Fibroblast of lung (primary cell): ENCODE measurements at regions not wholly inside any gene's neighbourhood (a gene's known extent, or its start where the extent isn't known, plus 50 kb on each side); places are given as distances from the start of the nearest gene placed in this dataset.

Experiments used
- DNase-seq, 2 donors: peaks; one replicate each; pipeline versions ENCODE4 v3.0.0 to v3.0.0-alpha.2; 2010; ENCODE audit warnings: low read depth in 2 of 2
- H2AFZ ChIP-seq: 2 replicates; pipeline ENCODE4 v1.5.1; 2012; ENCODE audit warnings: low read length, control low read depth, inconsistent platforms
- H3K27ac ChIP-seq: 2 replicates; pipeline ENCODE4 v1.5.1; 2011; ENCODE audit warnings: low read length, control low read depth; ENCODE audit not compliant: insufficient read depth
- H3K27me3 ChIP-seq: 2 replicates; pipeline ENCODE4 v1.5.1; 2011; ENCODE audit warnings: mild to moderate bottlenecking, low read length; ENCODE audit not compliant: control insufficient read depth, insufficient read depth
- H3K36me3 ChIP-seq: 2 replicates; pipeline ENCODE4 v1.5.1; 2011; ENCODE audit warnings: low read length; ENCODE audit not compliant: control insufficient read depth, insufficient read depth
- H3K4me1 ChIP-seq: 2 replicates; pipeline ENCODE4 v1.5.1; 2011; ENCODE audit warnings: low read length; ENCODE audit not compliant: control insufficient read depth, insufficient read depth; ENCODE audit errors: extremely low read depth
- H3K4me2 ChIP-seq: 2 replicates; pipeline ENCODE4 v1.5.1; 2011; ENCODE audit warnings: low read length, control low read depth; ENCODE audit not compliant: insufficient read depth; ENCODE audit errors: extremely low read depth
- H3K4me3 ChIP-seq, 4 experiments: fragments of 200-600 bp in 1 of 4; sonication (generic) in 1 of 4; replicated peaks in 1 of 4; 2 replicates each; pipeline ENCODE4 v1.5.1; 2011 to 2016; ENCODE audit warnings: low read length in 4 of 4, low read depth in 3 of 4, mild to moderate bottlenecking in 3 of 4, control low read depth in 2 of 4, inconsistent platforms in 1 of 4, mixed read lengths in 1 of 4; ENCODE audit not compliant: insufficient read depth in 1 of 4; ENCODE audit errors: control extremely low read depth in 1 of 4
- H3K79me2 ChIP-seq: 2 replicates; pipeline ENCODE4 v1.5.1; 2012; ENCODE audit warnings: mild to moderate bottlenecking, low read length, inconsistent platforms; ENCODE audit not compliant: control insufficient read depth, insufficient read depth
- H3K9ac ChIP-seq: 2 replicates; pipeline ENCODE4 v1.5.1; 2011; ENCODE audit warnings: mild to moderate bottlenecking, low read length, control low read depth; ENCODE audit not compliant: insufficient read depth
- H3K9me3 ChIP-seq: 2 replicates; pipeline ENCODE4 v1.5.1; 2012; ENCODE audit warnings: low read depth, low read length; ENCODE audit not compliant: control insufficient read depth, insufficient read depth
- H4K20me1 ChIP-seq: 2 replicates; pipeline ENCODE4 v1.5.1; 2011; ENCODE audit warnings: low read length; ENCODE audit not compliant: control insufficient read depth, insufficient read depth; ENCODE audit errors: extremely low read depth
- EZH2 ChIP-seq: IDR thresholded peaks from 2 replicates; pipeline ENCODE4 v1.5.1; 2012; ENCODE audit warnings: low read length, control low read depth, mild to moderate bottlenecking; ENCODE audit errors: missing control alignments
- TF ChIP-seq, protein P1 (sequence below), 2 donors: IDR thresholded peaks in 1 of 2; conservative IDR thresholded peaks in 1 of 2; 1 replicate in 1 of 2; 2 replicates in 1 of 2; pipeline ENCODE4 v1.5.1; 2011 to 2012; ENCODE audit warnings: low read length in 2 of 2, control low read depth in 1 of 2, inconsistent platforms in 1 of 2, low read depth in 1 of 2, mild to moderate bottlenecking in 1 of 2

DNA sequence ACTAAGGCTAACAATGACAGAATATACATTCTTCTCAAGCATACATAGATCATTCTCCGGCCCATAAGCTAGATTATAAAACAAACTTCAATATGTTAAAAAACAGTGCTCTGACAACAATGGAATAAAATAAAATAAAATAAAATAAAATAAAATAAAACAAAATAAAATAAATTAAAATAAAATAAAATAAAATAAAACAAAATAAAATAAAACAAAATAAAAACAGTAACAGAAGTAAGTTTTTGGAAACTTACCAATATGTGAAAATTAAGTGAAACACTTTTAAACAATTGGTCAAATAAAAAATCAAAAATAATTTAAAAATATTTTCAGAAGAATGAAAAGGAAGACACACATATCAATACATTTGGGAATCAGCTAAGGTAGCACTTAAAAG, 1785.8 kb upstream of the PCDH20 start:
- H3K27me3 ChIP-seq, result no peaks in the 10 kb centered on the region
- no peaks in the 10 kb centered on the region for H4K20me1 ChIP-seq
- no peaks in the 10 kb centered on the region for H3K79me2 ChIP-seq
- H3K9ac ChIP-seq, result no peak overlapping the region
- no peak overlapping the region for H3K27ac ChIP-seq
- no peaks in the 10 kb centered on the region for H3K36me3 ChIP-seq
- no peak for DNase-seq
- TF ChIP-seq, protein P1, sequence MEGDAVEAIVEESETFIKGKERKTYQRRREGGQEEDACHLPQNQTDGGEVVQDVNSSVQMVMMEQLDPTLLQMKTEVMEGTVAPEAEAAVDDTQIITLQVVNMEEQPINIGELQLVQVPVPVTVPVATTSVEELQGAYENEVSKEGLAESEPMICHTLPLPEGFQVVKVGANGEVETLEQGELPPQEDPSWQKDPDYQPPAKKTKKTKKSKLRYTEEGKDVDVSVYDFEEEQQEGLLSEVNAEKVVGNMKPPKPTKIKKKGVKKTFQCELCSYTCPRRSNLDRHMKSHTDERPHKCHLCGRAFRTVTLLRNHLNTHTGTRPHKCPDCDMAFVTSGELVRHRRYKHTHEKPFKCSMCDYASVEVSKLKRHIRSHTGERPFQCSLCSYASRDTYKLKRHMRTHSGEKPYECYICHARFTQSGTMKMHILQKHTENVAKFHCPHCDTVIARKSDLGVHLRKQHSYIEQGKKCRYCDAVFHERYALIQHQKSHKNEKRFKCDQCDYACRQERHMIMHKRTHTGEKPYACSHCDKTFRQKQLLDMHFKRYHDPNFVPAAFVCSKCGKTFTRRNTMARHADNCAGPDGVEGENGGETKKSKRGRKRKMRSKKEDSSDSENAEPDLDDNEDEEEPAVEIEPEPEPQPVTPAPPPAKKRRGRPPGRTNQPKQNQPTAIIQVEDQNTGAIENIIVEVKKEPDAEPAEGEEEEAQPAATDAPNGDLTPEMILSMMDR (conservative IDR thresholded peaks at IDR 0.05 in 1 of 2, IDR thresholded peaks at IDR 0.05 in 1 of 2; ENCODE audit: low read depth in 1 of 2, low read length in 2 of 2), result no peak
- TF ChIP-seq EZH2, result no peak
- H2AFZ ChIP-seq, result no peak overlapping the region
- no peak overlapping the region for H3K4me3 ChIP-seq
- no peak overlapping the region for H3K4me2 ChIP-seq
- no peaks in the 10 kb centered on the region for H3K9me3 ChIP-seq
- no peaks in the 10 kb centered on the region for H3K4me1 ChIP-seq

DNA sequence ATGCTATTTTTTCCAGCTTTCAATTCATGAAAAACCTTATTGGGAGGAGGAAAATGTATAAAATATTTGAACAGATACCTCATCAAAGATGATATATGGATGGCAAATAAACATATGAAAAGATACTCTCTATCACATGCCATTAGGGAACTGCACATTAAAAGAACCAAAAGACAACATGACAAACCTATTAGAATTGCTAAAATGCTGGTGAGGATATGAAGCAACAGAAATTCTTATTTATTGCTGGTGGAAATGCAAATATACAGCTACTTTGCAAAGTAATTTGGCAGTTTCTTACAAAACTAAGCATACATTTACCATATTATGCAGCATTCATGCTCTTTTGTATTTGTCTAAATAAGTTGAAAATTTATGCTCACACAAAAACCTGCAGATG, 1783.9 kb upstream of the PCDH20 start:
- H3K4me1 ChIP-seq, result no peaks in the 10 kb centered on the region
- no peaks in the 10 kb centered on the region for H3K36me3 ChIP-seq
- H4K20me1 ChIP-seq, result no peaks in the 10 kb centered on the region
- TF ChIP-seq EZH2, result no peak
- TF ChIP-seq, protein P1 (conservative IDR thresholded peaks at IDR 0.05 in 1 of 2, IDR thresholded peaks at IDR 0.05 in 1 of 2; ENCODE audit: low read depth in 1 of 2, low read length in 2 of 2), result no peak
- H3K27ac ChIP-seq, result no peak overlapping the region
- H3K4me3 ChIP-seq, result no peak overlapping the region
- no peaks in the 10 kb centered on the region for H3K79me2 ChIP-seq
- H3K4me2 ChIP-seq, result no peak overlapping the region
- no peak for DNase-seq
- no peak overlapping the region for H3K9ac ChIP-seq
- no peaks in the 10 kb centered on the region for H3K27me3 ChIP-seq
- H2AFZ ChIP-seq, result no peak overlapping the region
- H3K9me3 ChIP-seq, result no peaks in the 10 kb centered on the region

DNA sequence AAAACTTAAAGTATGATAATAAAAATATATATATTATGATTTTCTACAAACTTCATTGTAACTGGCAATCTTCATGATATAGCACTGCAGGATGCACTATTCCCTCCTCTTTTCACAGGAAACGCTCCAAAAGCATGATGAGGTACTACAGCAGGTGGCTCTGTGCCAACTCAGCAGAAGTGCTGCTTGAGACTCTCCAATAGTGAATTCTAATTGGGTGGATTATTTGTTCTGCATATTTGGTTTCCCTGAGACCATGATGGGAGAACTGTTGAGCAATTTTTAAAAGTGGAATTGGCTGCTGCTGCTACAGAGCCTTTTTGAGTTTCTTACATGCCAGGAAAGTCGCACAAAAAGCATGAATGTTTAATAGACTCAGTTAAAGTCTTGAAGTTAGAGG, 1782.4 kb upstream of the PCDH20 start:
- Histone ChIP-seq H3K4me3 (no peak overlapping the region), H3K4me2 (no peak overlapping the region), H2AFZ (no peak overlapping the region), H3K9ac (no peak overlapping the region), H3K36me3 (no peaks in the 10 kb centered on the region), H4K20me1 (no peaks in the 10 kb centered on the region), H3K4me1 (no peaks in the 10 kb centered on the region), H3K27ac (no peak overlapping the region), H3K27me3 (no peaks in the 10 kb centered on the region), H3K9me3 (no peaks in the 10 kb centered on the region), H3K79me2 (no peaks in the 10 kb centered on the region)
- TF ChIP-seq, protein P1 (conservative IDR thresholded peaks at IDR 0.05 in 1 of 2, IDR thresholded peaks at IDR 0.05 in 1 of 2; ENCODE audit: low read depth in 1 of 2, low read length in 2 of 2), result no peak
- TF ChIP-seq EZH2, result no peak
- DNase-seq, result peak; percentile 29 to 68
